Upper lobe of right lung (tissue), 1 donor: ENCODE measurements at regions not wholly inside any gene's neighbourhood (a gene's known extent, or its start where the extent isn't known, plus 50 kb on each side); places are given as distances from the start of the nearest gene placed in this dataset.
"Not testable (repeated sequence)": the region's sequence is repeated elsewhere in the genome, so short reads cannot be mapped to it uniquely, and the experiment has no call there.

ENCODE experiments used
- ATAC-seq: fragments of 200-7000 bp; cut with Tn5 transposase; one replicate; pipeline ENCODE4 v1.9.1; 2020; ENCODE audit warnings: mild to moderate bottlenecking, moderate library complexity
- DNase-seq: peaks from one replicate; pipeline ENCODE4 v3.0.0-alpha.2; 2020
- H3K27ac ChIP-seq: fragments of 200-600 bp; one replicate; pipeline ENCODE4 v1.8.0; 2022
- H3K27me3 ChIP-seq: fragments of 200-600 bp; one replicate; pipeline ENCODE4 v1.8.0; 2022; ENCODE audit warnings: mild to moderate bottlenecking
- H3K36me3 ChIP-seq: fragments of 200-600 bp; one replicate; pipeline ENCODE4 v1.8.0; 2022
- H3K4me1 ChIP-seq: fragments of 200-600 bp; one replicate; pipeline ENCODE4 v1.8.0; 2022
- H3K4me3 ChIP-seq: fragments of 200-600 bp; one replicate; pipeline ENCODE4 v1.8.0; 2022; ENCODE audit warnings: mild to moderate bottlenecking
- H3K9me3 ChIP-seq: fragments of 200-600 bp; one replicate; pipeline ENCODE4 v1.8.0; 2022
- CTCF ChIP-seq: fragments of 200-600 bp; IDR thresholded peaks from one replicate; pipeline ENCODE4 v1.8.0; 2022; ENCODE audit warnings: antibody characterized with exemption
- intact Hi-C: fragments of 100-400 bp; cut with DNase I; formaldehyde crosslinking; loops from one replicate; pipeline ENCODE4 v1.11.0; 2022
- donor health status: DM: no; HTN: yes; CAD: no; lungs with severe emphysema.

GRCh38 chr2:160828076-160828475 lies 332.2 kb upstream of the TANK start:
- no peak for TF ChIP-seq CTCF
- Histone ChIP-seq H3K27ac (no peak overlapping the region), H3K27me3 (no peaks in the 10 kb centered on the region), H3K9me3 (peaks cover 17% of the 10 kb centered on the region), H3K4me3 (no peak overlapping the region), H3K4me1 (no peaks in the 10 kb centered on the region), H3K36me3 (no peaks in the 10 kb centered on the region)
- intact Hi-C loops = no loop called here
- DNase-seq (no peak), ATAC-seq (no peak)

- DNase-seq, H3K36me3 ChIP-seq, ATAC-seq, H3K27ac ChIP-seq, H3K27me3 ChIP-seq, intact Hi-C loops, H3K4me1 ChIP-seq, H3K4me3 ChIP-seq, H3K9me3 ChIP-seq: not testable (repeated sequence)
Observed at GRCh38 chr2:160832381-160832780, 327.8 kb upstream of the TANK start.

GRCh38 chr2:160835166-160835565 lies 325.1 kb upstream of the TANK start:
- Histone ChIP-seq H3K4me1 (no peaks in the 10 kb centered on the region), H3K27me3 (no peaks in the 10 kb centered on the region), H3K9me3 (no peaks in the 10 kb centered on the region), H3K4me3 (no peak overlapping the region), H3K27ac (no peak overlapping the region), H3K36me3 (no peaks in the 10 kb centered on the region)
- intact Hi-C loops = no loop called here
- ATAC-seq = no peak
- DNase-seq = no peak
- no peak for TF ChIP-seq CTCF

- H3K9me3 ChIP-seq = no peaks in the 10 kb centered on the region
- intact Hi-C loops = no loop called here
- no peak for DNase-seq
- H3K4me3 ChIP-seq = no peak overlapping the region
- H3K36me3 ChIP-seq = no peaks in the 10 kb centered on the region
- no peak for TF ChIP-seq CTCF
- H3K27me3 ChIP-seq = no peaks in the 10 kb centered on the region
- ATAC-seq = no peak
- H3K4me1 ChIP-seq = no peaks in the 10 kb centered on the region
- H3K27ac ChIP-seq = no peak overlapping the region
Observed at GRCh38 chr2:160836755-160837154, 323.5 kb upstream of the TANK start.

- intact Hi-C loops = no loop called here
- H3K27me3 ChIP-seq = no peaks in the 10 kb centered on the region
- H3K4me1 ChIP-seq = no peaks in the 10 kb centered on the region
- no peak overlapping the region for H3K4me3 ChIP-seq
- no peaks in the 10 kb centered on the region for H3K36me3 ChIP-seq
- DNase-seq (no peak), ATAC-seq (no peak)
- no peak overlapping the region for H3K27ac ChIP-seq
- H3K9me3 ChIP-seq = no peaks in the 10 kb centered on the region
- TF ChIP-seq CTCF = no peak
Observed at GRCh38 chr2:160837416-160837815, 322.8 kb upstream of the TANK start.

- no peaks in the 10 kb centered on the region for H3K27me3 ChIP-seq
- no peak for ATAC-seq
- H3K27ac ChIP-seq = no peak overlapping the region
- no peak for TF ChIP-seq CTCF
- no peaks in the 10 kb centered on the region for H3K36me3 ChIP-seq
- no peaks in the 10 kb centered on the region for H3K9me3 ChIP-seq
- no peaks in the 10 kb centered on the region for H3K4me1 ChIP-seq
- no peak for DNase-seq
- intact Hi-C loops = no loop called here
- H3K4me3 ChIP-seq = no peak overlapping the region
Observed at GRCh38 chr2:160838147-160838546, 322.1 kb upstream of the TANK start.
